ENCODE measurements at regions not wholly inside any gene's neighbourhood (a gene's known extent, or its start where the extent isn't known, plus 50 kb on each side); places are given as distances from the start of the nearest gene placed in this dataset.
"Not testable (repeated sequence)": the region's sequence is repeated elsewhere in the genome, so short reads cannot be mapped to it uniquely, and the experiment has no call there.

DNA sequence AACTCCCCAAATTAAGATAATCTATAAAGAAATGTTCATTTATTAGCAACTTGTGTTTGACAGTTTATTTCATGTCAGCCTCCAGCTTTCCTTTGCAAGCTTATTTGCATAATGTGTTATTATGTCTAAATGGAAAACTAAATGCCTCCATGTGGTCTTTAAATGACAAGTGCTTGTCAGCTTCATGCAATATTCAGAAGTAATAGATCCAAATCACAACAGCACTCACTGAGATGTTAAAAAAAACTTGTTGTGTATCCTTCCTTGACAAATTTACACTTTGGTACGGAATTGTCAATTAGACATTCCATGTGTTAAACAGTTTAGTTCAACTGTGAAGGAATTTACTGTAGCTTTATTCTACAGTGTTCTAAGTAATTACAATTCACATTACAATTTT lies 124.4 kb upstream of the PTBP2 start:
- DNase-seq (ENCODE audit: low spot score): no peak

DNA sequence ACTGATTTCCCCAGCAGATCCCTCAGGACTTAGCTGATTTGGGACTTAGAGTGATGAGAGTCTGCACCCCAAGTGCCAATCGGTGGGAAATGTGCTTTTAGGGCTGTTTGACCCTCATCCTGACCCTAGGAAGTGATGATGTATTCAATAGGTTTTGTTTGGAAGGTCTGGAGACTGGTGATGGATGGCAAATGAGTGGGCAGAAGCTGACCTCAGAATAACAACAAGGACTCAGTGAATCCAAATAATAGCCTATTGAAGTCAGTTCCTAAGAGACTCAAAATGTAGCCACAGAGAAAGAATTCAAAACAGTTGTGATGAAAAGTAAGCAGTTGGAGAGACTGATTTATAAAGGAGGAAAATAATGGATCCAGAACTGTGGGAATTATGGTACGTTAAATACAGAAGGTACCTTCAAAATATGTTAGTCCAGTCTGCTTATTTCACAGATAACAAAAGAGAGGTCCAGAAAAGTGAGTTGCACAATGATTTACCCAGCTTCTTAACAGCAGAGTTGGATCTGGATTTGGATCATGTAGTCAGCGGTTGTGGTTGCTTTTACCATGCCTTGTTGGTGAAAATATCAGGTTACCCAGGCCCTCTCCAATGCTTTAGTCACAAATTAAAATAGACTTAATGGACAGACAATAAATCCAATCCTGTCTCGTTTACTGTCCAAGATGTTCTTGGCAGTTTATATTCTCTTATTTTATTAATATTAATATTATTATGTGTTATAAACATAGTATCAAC lies 123.0 kb upstream of the PTBP2 start:
- no peak for DNase-seq (ENCODE audit: low spot score)

GRCh38 chr1:96604620-96605019 lies 117.0 kb upstream of the PTBP2 start:
- DNase-seq (ENCODE audit: low spot score): not testable (repeated sequence)

- not testable (repeated sequence) for DNase-seq (ENCODE audit: low spot score)
These were observed 104.2 kb upstream of the PTBP2 start for GRCh38 chr1:96617375-96617774.

DNA sequence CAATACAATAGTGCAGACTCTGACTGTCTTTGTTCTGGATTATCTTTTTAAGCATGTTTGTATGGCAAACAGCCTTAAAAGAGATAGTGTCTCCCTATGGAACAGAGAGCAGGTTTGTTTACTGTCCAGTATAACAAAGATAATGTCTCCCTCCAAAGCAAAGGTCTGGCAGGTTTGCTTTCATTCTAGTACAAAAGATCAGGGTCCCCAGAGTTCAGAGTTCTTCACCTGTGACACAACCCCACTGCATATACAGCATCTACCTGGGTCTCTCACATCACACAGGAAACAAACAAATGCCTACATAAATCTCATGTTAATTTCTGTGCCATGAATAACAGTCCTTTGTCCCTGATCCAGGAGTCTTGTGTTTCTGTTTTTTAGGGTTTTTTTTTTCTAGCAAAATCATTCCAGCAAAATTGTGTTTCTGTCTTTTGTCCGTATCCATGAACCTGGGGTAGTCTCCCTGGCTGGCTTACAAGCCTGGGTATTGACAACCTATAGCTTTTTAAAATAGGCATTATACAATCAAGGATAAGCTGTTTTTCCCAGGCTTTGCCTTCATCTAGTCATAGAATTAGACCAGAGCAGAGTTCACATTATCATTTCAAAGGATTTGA lies 89.4 kb upstream of the PTBP2 start:
- no peak for DNase-seq (ENCODE audit: low spot score)

DNA sequence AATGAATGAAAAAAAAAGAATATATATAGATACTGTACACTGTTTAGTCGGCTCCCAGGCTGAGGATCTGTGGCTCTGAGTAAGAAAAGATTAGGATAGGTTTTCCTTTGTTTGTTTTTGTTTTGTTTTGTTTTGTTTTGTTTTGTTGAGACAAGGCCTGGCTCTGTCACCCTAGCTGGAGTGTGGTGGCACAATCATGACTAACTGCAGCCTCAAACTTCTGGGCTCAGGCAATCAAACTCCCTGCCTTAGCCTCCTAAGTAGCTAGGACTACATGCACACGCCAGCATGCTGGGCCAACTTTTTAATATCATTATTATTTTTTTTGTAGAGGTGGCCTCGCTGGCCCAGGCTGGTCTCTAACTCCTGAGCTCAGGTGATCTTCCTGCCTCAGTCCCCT lies 87.9 kb upstream of the PTBP2 start:
- no peak for DNase-seq (ENCODE audit: low spot score)

DNA sequence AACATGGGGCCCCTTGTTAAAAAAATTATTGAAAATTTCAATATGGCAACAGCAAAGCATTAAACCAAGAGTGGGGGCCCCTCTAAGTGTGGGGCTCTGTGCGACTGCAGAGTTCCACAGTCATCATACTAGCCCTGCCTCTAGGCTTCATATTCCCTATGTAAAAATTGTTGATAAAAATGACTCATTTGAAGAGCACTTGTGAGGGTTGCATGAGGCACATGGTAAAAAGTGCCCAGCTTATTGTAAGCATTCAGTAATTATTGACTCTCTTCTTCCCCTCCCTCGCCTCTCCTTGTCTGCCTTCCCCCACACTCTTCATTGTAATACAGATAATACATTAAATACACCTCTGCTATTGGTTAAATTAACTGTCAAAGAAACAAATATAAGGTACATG lies 86.7 kb upstream of the PTBP2 start:
- DNase-seq (ENCODE audit: low spot score): no peak

- no peak for DNase-seq (ENCODE audit: low spot score)
These were observed 80.3 kb upstream of the PTBP2 start for GRCh38 chr1:96641282-96641681.

GRCh38 chr1:96643519-96643918 lies 78.1 kb upstream of the PTBP2 start:
- no peak for DNase-seq (ENCODE audit: low spot score)

DNA sequence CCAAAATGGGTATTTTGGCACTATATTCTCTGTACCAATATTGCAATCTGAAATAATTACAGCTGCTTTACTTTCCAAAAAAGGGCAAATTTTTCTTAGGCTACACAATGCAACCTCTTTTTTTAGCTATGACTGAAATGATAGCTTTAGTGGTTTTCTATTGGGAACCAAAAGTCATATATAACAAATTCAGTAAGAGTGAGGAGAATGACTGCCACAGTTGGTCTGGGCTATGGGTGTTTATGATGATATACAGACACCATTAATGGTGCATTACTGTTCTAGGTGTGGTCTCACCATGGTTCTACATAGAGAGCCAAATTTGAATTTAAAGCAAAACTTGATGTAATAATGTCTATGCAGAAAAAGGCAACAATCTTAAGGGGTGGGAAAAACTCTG lies 72.3 kb upstream of the PTBP2 start:
- no peak for DNase-seq (ENCODE audit: low spot score)

DNA sequence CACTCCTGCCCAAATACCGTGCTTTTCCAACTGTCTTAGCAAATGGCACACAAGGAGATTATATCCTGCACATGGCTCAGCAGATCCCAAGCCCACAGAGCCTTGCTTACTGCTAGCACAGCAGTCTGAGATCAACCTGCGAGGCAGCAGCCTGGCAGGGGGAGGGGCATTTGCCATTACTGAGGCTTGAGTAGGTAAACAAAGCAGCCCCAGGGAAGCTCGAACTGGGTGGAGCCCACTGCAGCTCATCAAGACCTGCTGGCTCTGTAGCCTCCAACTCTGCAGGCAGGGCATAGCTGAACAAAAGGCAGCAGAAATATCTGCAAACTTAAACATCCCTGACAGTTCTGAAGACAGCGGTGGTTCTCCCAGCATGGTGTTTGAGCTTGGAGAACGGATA lies 70.1 kb upstream of the PTBP2 start:
- DNase-seq (ENCODE audit: low spot score): no peak

- no peak for DNase-seq (ENCODE audit: low spot score)
These were observed 61.5 kb upstream of the PTBP2 start for GRCh38 chr1:96660051-96660450.

DNA sequence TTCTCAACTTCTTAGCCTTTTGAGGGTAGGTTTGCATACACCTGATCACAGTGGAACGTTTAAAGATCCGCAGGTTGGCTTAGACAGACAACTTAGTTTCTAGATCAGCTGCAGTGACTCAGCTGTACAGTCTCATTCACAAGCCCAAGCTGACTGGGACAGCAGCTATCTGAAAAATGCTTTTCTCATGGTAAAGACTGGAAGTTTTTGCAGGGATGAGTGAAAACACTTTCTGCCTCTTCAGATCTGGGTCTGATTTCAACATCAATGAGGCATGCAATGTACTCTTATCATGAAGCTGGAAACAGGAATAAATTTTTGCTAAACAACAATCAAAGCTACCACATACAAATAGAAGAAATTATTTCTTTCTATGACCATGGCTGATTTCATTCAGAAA lies 61.1 kb upstream of the PTBP2 start:
- no peak for DNase-seq (ENCODE audit: low spot score)

All from NAMALWA (cell line).